ENCODE measurements at regions not wholly inside any gene's neighbourhood (a gene's known extent, or its start where the extent isn't known, plus 50 kb on each side); places are given as distances from the start of the nearest gene placed in this dataset.

DNA sequence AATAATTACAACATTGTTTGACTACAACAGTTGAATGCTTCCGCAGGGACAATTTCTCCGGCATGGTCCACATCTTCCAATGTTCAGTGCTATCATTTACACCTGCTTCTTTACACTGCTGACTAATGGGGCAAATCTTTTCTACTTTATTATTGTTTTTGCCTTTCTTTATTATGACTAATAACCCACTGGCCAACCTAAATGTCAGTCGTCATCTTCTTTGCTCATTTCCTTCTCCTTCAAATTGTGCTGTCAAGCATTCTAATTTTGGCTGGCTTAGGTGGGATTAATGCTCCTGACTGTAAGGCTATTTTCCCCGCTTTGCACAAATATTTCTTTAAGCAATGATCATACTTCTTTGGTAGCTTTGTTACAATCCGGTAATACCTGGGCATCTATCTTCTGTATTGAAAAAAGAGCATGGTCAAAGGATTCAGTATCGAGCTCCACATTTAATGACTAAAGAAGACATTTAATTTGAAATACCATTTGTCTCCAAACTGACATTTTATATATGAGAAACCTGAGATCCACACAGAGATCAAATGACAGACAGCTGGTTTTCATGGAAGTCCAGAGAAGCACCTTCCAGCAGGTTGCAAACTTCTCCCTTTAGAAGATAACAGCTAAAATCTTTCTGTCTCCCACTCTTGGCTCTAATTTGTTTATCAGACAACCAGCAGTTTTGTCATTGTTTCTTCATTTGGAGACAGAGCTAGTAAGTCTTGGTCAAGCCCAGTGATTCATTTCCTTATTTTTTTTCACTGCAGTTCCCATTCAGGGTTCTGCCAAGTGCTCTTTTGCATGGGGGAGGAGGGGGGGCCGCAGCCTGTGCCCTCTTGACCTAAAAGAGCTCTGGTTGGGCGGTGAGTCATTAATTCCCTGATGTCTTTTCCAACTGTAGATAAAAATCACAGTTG lies 132.9 kb downstream of the SOCS6 start (continued):
- TF ChIP-seq ZFP1 (CRISPR knock-in tag; IDR thresholded peaks at IDR 0.05) (no peak), HES4 (CRISPR knock-in tag; IDR thresholded peaks at IDR 0.05; ENCODE audit: borderline replicate concordance) (no peak), MAFF (IDR thresholded peaks at IDR 0.05; ENCODE audit: low read depth, low read length) (no peak), GABPA (IDR thresholded peaks at IDR 0.05; ENCODE audit: low read depth, low read length) (no peak), GABPA (CRISPR knock-in tag; IDR thresholded peaks at IDR 0.05; ENCODE audit: low read depth) (no peak), ZNF33A (CRISPR knock-in tag; IDR thresholded peaks at IDR 0.05; ENCODE audit: borderline replicate concordance) (no peak), TOE1 (CRISPR knock-in tag; IDR thresholded peaks at IDR 0.05) (no peak), AGO2 (optimal IDR thresholded peaks at IDR 0.05; ENCODE audit: low read depth, low read length) (no peak), ELF3 (CRISPR knock-in tag; IDR thresholded peaks at IDR 0.05) (0 out of 2 replicates have a peak, but pooled peaks have one; percentile 15), PTBP1 (IDR thresholded peaks at IDR 0.05; ENCODE audit: low read depth, low read length, poor library complexity, severe bottlenecking) (no peak), CREM (IDR thresholded peaks at IDR 0.05) (no peak), CREM (CRISPR knock-in tag; IDR thresholded peaks at IDR 0.05) (no peak), TCF12 (IDR thresholded peaks at IDR 0.05) (no peak), TCF12 (CRISPR knock-in tag; IDR thresholded peaks at IDR 0.05) (no peak), RARA (CRISPR knock-in tag; IDR thresholded peaks at IDR 0.05) (0 out of 2 replicates have a peak, but pooled peaks have one; percentile 11), TAF1 (CRISPR knock-in tag; IDR thresholded peaks at IDR 0.05) (no peak), CENPX (CRISPR knock-in tag; IDR thresholded peaks at IDR 0.05) (no peak), ZNF251 (CRISPR knock-in tag; IDR thresholded peaks at IDR 0.05) (no peak), KLF15 (CRISPR knock-in tag; IDR thresholded peaks at IDR 0.05; ENCODE audit: borderline replicate concordance) (no peak), SAP130 (CRISPR knock-in tag; IDR thresholded peaks at IDR 0.05; ENCODE audit: low read depth) (0 out of 2 replicates have a peak, but pooled peaks have one; percentile 36)
- TF ChIP-seq, protein P1, sequence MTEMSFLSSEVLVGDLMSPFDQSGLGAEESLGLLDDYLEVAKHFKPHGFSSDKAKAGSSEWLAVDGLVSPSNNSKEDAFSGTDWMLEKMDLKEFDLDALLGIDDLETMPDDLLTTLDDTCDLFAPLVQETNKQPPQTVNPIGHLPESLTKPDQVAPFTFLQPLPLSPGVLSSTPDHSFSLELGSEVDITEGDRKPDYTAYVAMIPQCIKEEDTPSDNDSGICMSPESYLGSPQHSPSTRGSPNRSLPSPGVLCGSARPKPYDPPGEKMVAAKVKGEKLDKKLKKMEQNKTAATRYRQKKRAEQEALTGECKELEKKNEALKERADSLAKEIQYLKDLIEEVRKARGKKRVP (CRISPR knock-in tag; IDR thresholded peaks at IDR 0.05) = 0 out of 4 replicates have a peak, but pooled peaks of 1 of the 2 experiments have one; percentile 26
- TF ChIP-seq, protein P2, sequence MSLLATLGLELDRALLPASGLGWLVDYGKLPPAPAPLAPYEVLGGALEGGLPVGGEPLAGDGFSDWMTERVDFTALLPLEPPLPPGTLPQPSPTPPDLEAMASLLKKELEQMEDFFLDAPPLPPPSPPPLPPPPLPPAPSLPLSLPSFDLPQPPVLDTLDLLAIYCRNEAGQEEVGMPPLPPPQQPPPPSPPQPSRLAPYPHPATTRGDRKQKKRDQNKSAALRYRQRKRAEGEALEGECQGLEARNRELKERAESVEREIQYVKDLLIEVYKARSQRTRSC (CRISPR knock-in tag; IDR thresholded peaks at IDR 0.05; ENCODE audit: low read depth) = no peak
- TF ChIP-seq, protein P3, sequence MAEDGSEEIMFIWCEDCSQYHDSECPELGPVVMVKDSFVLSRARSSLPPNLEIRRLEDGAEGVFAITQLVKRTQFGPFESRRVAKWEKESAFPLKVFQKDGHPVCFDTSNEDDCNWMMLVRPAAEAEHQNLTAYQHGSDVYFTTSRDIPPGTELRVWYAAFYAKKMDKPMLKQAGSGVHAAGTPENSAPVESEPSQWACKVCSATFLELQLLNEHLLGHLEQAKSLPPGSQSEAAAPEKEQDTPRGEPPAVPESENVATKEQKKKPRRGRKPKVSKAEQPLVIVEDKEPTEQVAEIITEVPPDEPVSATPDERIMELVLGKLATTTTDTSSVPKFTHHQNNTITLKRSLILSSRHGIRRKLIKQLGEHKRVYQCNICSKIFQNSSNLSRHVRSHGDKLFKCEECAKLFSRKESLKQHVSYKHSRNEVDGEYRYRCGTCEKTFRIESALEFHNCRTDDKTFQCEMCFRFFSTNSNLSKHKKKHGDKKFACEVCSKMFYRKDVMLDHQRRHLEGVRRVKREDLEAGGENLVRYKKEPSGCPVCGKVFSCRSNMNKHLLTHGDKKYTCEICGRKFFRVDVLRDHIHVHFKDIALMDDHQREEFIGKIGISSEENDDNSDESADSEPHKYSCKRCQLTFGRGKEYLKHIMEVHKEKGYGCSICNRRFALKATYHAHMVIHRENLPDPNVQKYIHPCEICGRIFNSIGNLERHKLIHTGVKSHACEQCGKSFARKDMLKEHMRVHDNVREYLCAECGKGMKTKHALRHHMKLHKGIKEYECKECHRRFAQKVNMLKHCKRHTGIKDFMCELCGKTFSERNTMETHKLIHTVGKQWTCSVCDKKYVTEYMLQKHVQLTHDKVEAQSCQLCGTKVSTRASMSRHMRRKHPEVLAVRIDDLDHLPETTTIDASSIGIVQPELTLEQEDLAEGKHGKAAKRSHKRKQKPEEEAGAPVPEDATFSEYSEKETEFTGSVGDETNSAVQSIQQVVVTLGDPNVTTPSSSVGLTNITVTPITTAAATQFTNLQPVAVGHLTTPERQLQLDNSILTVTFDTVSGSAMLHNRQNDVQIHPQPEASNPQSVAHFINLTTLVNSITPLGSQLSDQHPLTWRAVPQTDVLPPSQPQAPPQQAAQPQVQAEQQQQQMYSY (CRISPR knock-in tag; IDR thresholded peaks at IDR 0.05) = no peak

All from HepG2 (cell line).